Caco-2 (cell line): ENCODE measurements at regions not wholly inside any gene's neighbourhood (a gene's known extent, or its start where the extent isn't known, plus 50 kb on each side); places are given as distances from the start of the nearest gene placed in this dataset.

Source experiments
- BruUV-seq: library from RNA; stranded (reverse); fragments of 400-500 nt; replicated peaks from 2 replicates; lab custom pipeline; 2021; lab: Mats Ljungman, UMichigan
- CTCF ChIA-PET: fragments of 300-600 bp; sonication (Branson Sonifier 250); formaldehyde crosslinking; loops from one replicate; lab custom pipeline; 2022; ENCODE audit warnings: antibody characterized with exemption; lab: Charles Lee
- POLR2A ChIA-PET: fragments of 300-600 bp; sonication (Branson Sonifier 250); formaldehyde crosslinking; loops from one replicate; lab custom pipeline; 2022; ENCODE audit warnings: antibody characterized with exemption; lab: Charles Lee
- DNase-seq, 2 experiments: peaks; one replicate each; pipeline versions ENCODE4 v3.0.0 to v3.0.0-alpha.2; 2020 to 2022
- H3K27me3 ChIP-seq: replicated peaks from 2 replicates; pipeline ENCODE4 v1.6.0; 2011; ENCODE audit warnings: low read length; ENCODE audit not compliant: control insufficient read depth, insufficient read depth
- H3K36me3 ChIP-seq: 2 replicates; pipeline ENCODE4 v1.5.1; 2011; ENCODE audit warnings: low read length; ENCODE audit not compliant: control insufficient read depth, insufficient read depth
- H3K4me1 ChIP-seq: fragments of 250-450 bp; sonication (Bioruptor Pico); 2 replicates; pipeline ENCODE4 v1.5.1; 2020; ENCODE audit warnings: mild to moderate bottlenecking
- H3K4me3 ChIP-seq: 2 replicates; pipeline ENCODE4 v1.5.1; 2011; ENCODE audit warnings: low read depth, mild to moderate bottlenecking, control low read depth, low read length
- H3K9me3 ChIP-seq: fragments of 250-450 bp; sonication (Bioruptor Pico); 2 replicates; pipeline ENCODE4 v1.5.1; 2020; ENCODE audit warnings: mild to moderate bottlenecking, moderate library complexity
- H3K27ac Mint-ChIP-seq: one replicate; pipeline ENCODE4 v1.8.0; 2022; ENCODE audit warnings: mixed read lengths; ENCODE audit not compliant: unreplicated experiment
- H3K27me3 Mint-ChIP-seq: one replicate; pipeline ENCODE4 v1.8.0; 2022; ENCODE audit warnings: mixed read lengths; ENCODE audit not compliant: insufficient read depth, unreplicated experiment
- H3K36me3 Mint-ChIP-seq: one replicate; pipeline ENCODE4 v1.8.0; 2022; ENCODE audit warnings: mild to moderate bottlenecking, mixed read lengths; ENCODE audit not compliant: insufficient read depth, unreplicated experiment
- H3K4me1 Mint-ChIP-seq: one replicate; pipeline ENCODE4 v1.8.0; 2022; ENCODE audit warnings: low read depth, mixed read lengths; ENCODE audit not compliant: unreplicated experiment
- H3K4me3 Mint-ChIP-seq: one replicate; pipeline ENCODE4 v1.8.0; 2022; ENCODE audit warnings: mild to moderate bottlenecking, moderate library complexity, mixed read lengths; ENCODE audit not compliant: unreplicated experiment
- H3K9me3 Mint-ChIP-seq: one replicate; pipeline ENCODE4 v1.8.0; 2022; ENCODE audit warnings: mixed read lengths; ENCODE audit not compliant: unreplicated experiment
- CTCF ChIP-seq, 2 experiments: fragments of 200-600 bp in 1 of 2; IDR thresholded peaks; 1 replicate in 1 of 2; 2 replicates in 1 of 2; pipeline versions ENCODE4 v1.5.1 to v1.8.0; 2011 to 2022; ENCODE audit warnings: antibody characterized with exemption in 1 of 2, control low read depth in 1 of 2, inconsistent platforms in 1 of 2, low read depth in 1 of 2, low read length in 1 of 2, mild to moderate bottlenecking in 1 of 2, moderate library complexity in 1 of 2; ENCODE audit not compliant: insufficient read depth in 1 of 2, severe bottlenecking in 1 of 2, unreplicated experiment in 1 of 2
- intact Hi-C: fragments of 100-400 bp; cut with micrococcal nuclease; formaldehyde crosslinking; loops from one replicate; pipeline ENCODE4 v1.10.0; 2022; ENCODE audit not compliant: unreplicated experiment

- Mint-ChIP-seq H3K27me3 (no peaks in the 10 kb centered on the region), H3K4me3 (no peak overlapping the region), H3K4me1 (no peaks in the 10 kb centered on the region), H3K27ac (no peak overlapping the region), H3K36me3 (no peaks in the 10 kb centered on the region), H3K9me3 (no peaks in the 10 kb centered on the region)
- CTCF ChIA-PET, result no interaction called here
- Histone ChIP-seq H3K27me3 (no peaks in the 10 kb centered on the region), H3K36me3 (no peaks in the 10 kb centered on the region), H3K9me3 (no peaks in the 10 kb centered on the region), H3K4me3 (no peak overlapping the region), H3K4me1 (no peaks in the 10 kb centered on the region)
- no peak for TF ChIP-seq CTCF (IDR thresholded peaks at IDR 0.05; ENCODE audit: insufficient read depth in 1 of 2, low read depth in 1 of 2, low read length in 1 of 2, severe bottlenecking in 1 of 2, unreplicated experiment in 1 of 2)
- POLR2A ChIA-PET, result no interaction called here
- no TSS peak for BruUV-seq
- intact Hi-C loops, result no loop called here
- DNase-seq, result no peak
Measured at GRCh38 chr4:59380841-59381366, 1819.2 kb upstream of the ADGRL3 start.

DNA sequence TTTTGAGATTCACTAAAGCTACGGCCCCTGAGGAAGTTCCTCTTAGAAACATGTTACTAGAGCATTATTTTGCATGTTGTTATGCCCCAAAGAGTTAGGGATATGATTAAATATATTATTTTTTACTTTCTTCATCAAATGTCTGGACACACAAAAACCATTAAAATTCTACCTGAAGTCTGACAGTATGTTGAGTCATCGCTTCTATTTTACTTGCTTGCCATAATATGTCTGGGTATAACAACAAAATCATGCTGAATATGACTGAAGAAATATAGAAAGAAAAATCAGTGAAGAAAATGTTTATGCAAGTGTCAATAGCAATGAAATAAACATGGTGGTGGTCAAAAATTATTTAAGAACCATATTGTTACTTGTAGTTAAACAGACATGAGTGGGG, 1818.5 kb upstream of the ADGRL3 start:
- BruUV-seq, result no TSS peak
- H3K4me1 Mint-ChIP-seq, result no peaks in the 10 kb centered on the region
- Histone ChIP-seq H3K27me3 (no peaks in the 10 kb centered on the region), H3K4me3 (no peak overlapping the region), H3K4me1 (no peaks in the 10 kb centered on the region), H3K36me3 (no peaks in the 10 kb centered on the region), H3K9me3 (no peaks in the 10 kb centered on the region)
- H3K4me3 Mint-ChIP-seq, result no peak overlapping the region
- H3K9me3 Mint-ChIP-seq, result no peaks in the 10 kb centered on the region
- H3K27ac Mint-ChIP-seq, result no peak overlapping the region
- no peak for DNase-seq
- ChIA-PET CTCF (no interaction called here), POLR2A (no interaction called here)
- TF ChIP-seq CTCF (IDR thresholded peaks at IDR 0.05; ENCODE audit: insufficient read depth in 1 of 2, low read depth in 1 of 2, low read length in 1 of 2, severe bottlenecking in 1 of 2, unreplicated experiment in 1 of 2), result no peak
- no peaks in the 10 kb centered on the region for H3K36me3 Mint-ChIP-seq
- intact Hi-C loops, result no loop called here
- H3K27me3 Mint-ChIP-seq, result no peaks in the 10 kb centered on the region

DNA sequence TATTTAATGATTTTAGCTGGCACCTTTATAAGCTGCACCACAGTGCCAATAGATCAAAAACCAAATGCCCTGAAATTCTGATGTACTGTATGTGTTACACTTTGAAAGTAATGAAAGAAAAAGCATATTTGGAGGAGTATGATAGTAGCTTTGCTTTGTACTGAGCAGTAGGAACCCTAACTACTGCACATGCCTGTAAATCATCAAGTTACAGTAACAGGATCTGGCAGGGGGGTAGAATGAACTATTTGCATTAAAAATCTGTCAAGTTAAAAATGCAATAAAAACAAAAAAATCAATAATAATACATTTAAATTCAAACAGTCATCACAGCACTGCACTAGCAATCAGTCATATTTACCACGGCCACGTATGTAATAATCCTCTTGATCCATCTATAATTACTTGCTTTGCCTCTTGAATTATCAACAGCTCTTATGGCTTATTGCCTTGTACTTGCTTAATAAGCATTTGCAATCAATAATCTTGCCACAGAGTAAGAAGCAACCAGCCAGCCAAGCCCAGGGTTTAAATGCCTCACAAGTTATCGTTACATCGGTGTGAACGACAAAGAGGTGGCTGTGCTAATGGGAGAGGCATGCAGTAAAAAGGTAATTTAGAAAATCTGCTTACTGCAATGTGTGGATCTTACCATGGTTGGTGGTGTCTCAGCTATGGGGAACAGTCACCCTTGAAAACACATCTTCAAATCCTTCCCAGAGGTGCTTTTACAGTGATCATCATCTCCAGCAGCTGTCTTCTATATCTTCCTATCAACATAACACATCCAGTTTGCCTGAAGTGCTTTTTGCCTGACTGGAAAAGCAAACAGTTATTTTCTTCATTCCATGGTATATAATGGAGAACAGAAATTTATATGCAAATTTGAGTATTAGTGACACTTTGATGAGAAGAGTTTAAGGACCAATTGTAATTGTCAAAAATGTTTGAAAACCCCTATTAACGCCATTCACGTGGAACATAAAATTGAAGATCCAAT, 1812.1 kb upstream of the ADGRL3 start:
- Mint-ChIP-seq H3K27me3 (peaks cover 2% of the 10 kb centered on the region), H3K4me1 (no peaks in the 10 kb centered on the region), H3K36me3 (no peaks in the 10 kb centered on the region), H3K4me3 (no peak overlapping the region), H3K27ac (no peak overlapping the region), H3K9me3 (no peaks in the 10 kb centered on the region)
- no TSS peak for BruUV-seq
- no peak for DNase-seq
- Histone ChIP-seq H3K4me1 (no peaks in the 10 kb centered on the region), H3K4me3 (no peak overlapping the region), H3K36me3 (no peaks in the 10 kb centered on the region), H3K9me3 (no peaks in the 10 kb centered on the region), H3K27me3 (no peaks in the 10 kb centered on the region)
- TF ChIP-seq CTCF (IDR thresholded peaks at IDR 0.05; ENCODE audit: insufficient read depth in 1 of 2, low read depth in 1 of 2, low read length in 1 of 2, severe bottlenecking in 1 of 2, unreplicated experiment in 1 of 2), result no peak
- ChIA-PET POLR2A (no interaction called here), CTCF (no interaction called here)
- intact Hi-C loops, result loop anchor here (1.0 kb wide), 1 partner anchor 9 kb away; no protein-coding TSS in a partner anchor
